Transverse colon (tissue), 4 donors: ENCODE measurements at regions not wholly inside any gene's neighbourhood (a gene's known extent, or its start where the extent isn't known, plus 50 kb on each side); places are given as distances from the start of the nearest gene placed in this dataset.

ENCODE experiments used
- DNase-seq: peaks from one replicate; pipeline ENCODE4 v3.0.0-alpha.2; 2019
- H3K27ac ChIP-seq, 4 donors: fragments of 200-600 bp; sonication (generic); 2 replicates each; pipeline ENCODE4 v1.5.1; 2016 to 2018; ENCODE audit warnings: inconsistent platforms in 4 of 4
- H3K27me3 ChIP-seq: fragments of 200-600 bp; sonication (generic); 2 replicates; pipeline ENCODE4 v1.5.1; 2017; ENCODE audit warnings: inconsistent platforms
- H3K36me3 ChIP-seq, 4 donors: fragments of 200-600 bp; sonication (generic); 2 replicates each; pipeline ENCODE4 v1.5.1; 2017 to 2019; ENCODE audit warnings: inconsistent platforms in 4 of 4
- H3K4me1 ChIP-seq, 4 donors: fragments of 200-600 bp; sonication (generic); 2 replicates each; pipeline ENCODE4 v1.5.1; 2017 to 2020; ENCODE audit warnings: inconsistent platforms in 4 of 4
- H3K4me3 ChIP-seq, 4 donors: fragments of 200-600 bp; sonication (generic); 1 replicate in 1 of 4; 2 replicates in 3 of 4; pipeline versions ENCODE4 v1.5.1 to v1.6.1; 2017 to 2019; ENCODE audit warnings: inconsistent platforms in 4 of 4
- H3K9me3 ChIP-seq, 2 donors: fragments of 200-600 bp; sonication (generic); 2 replicates each; pipeline ENCODE4 v1.5.1; 2017 to 2019; ENCODE audit warnings: inconsistent platforms in 2 of 2
- CTCF ChIP-seq, 5 experiments: fragments of 200-600 bp in 3 of 5; fragments of 450-650 bp in 2 of 5; sonication (generic) in 3 of 5; IDR thresholded peaks; 1 replicate in 2 of 5; 2 replicates in 3 of 5; pipeline ENCODE4 v1.5.1; 2016 to 2017; ENCODE audit warnings: antibody characterized with exemption in 5 of 5, inconsistent platforms in 3 of 5, mild to moderate bottlenecking in 2 of 5, moderate library complexity in 1 of 5
- EP300 ChIP-seq: sonication (generic); formaldehyde crosslinking; IDR thresholded peaks from one replicate; pipeline ENCODE4 v1.6.1; 2017; ENCODE audit warnings: antibody characterized with exemption, low read depth
- POLR2A ChIP-seq: fragments of 450-650 bp; IDR thresholded peaks from one replicate; pipeline ENCODE4 v1.6.1; 2016; ENCODE audit warnings: antibody characterized with exemption, mild to moderate bottlenecking, moderate library complexity
- POLR2AphosphoS5 ChIP-seq, 3 donors: sonication (generic); formaldehyde crosslinking; IDR thresholded peaks; one replicate each; pipeline ENCODE4 v1.6.1; 2016; ENCODE audit warnings: antibody characterized with exemption in 3 of 3
- WGBS, 2 donors: methylation state at CpG; one replicate each; pipeline ENCODE4 v1.1.5; 2018; ENCODE audit warnings: low coverage in 1 of 2; 5-methylcytosine and 5-hydroxymethylcytosine counted together
- in situ Hi-C, 4 donors: fragments of 200-750 bp; cut with MboI; loops; one replicate each; pipeline versions ENCODE4 v1.15.0 to v1.15.1; 2017; ENCODE audit warnings: low sequenced_read_pairs in 3 of 4, low pct_ligation_motif_present in 1 of 4, low pct_unique_long_range_greater_than_20kb in 1 of 4
- intact Hi-C: fragments of 100-400 bp; cut with DNase I; formaldehyde crosslinking; loops from one replicate; pipeline ENCODE4 v1.15.1; 2023; ENCODE audit warnings: low total_unique reads

GRCh38 chr11:119806064-119806915 is 77.3 kb upstream of the NECTIN1 start:
- H3K27me3 ChIP-seq: no peaks in the 10 kb centered on the region
- 79 to 100% methylated on average over 1 to 8 of the region's 8 CpGs for WGBS, 2 donors
- H3K27ac ChIP-seq: no peak overlapping the region
- intact Hi-C loops (no loop called here), in situ Hi-C loops (no loop called here)
- no peaks in the 10 kb centered on the region for H3K4me1 ChIP-seq
- H3K4me3 ChIP-seq: no peak overlapping the region
- DNase-seq: peak; percentile 39
- no peaks in the 10 kb centered on the region for H3K36me3 ChIP-seq
- TF ChIP-seq EP300 (no peak), CTCF (IDR thresholded peaks at IDR 0.05) (no peak), POLR2AphosphoS5 (IDR thresholded peaks at IDR 0.05) (no peak), POLR2A (no peak)
- no peaks in the 10 kb centered on the region for H3K9me3 ChIP-seq

GRCh38 chr11:119805663-119806062 is 76.7 kb upstream of the NECTIN1 start:
- in situ Hi-C loops: no loop called here
- Histone ChIP-seq H3K4me1 (no peaks in the 10 kb centered on the region), H3K36me3 (no peaks in the 10 kb centered on the region), H3K27me3 (no peaks in the 10 kb centered on the region), H3K9me3 (no peaks in the 10 kb centered on the region), H3K4me3 (no peak overlapping the region), H3K27ac (no peak overlapping the region)
- DNase-seq: no peak
- intact Hi-C loops: no loop called here
- WGBS, 2 donors: 86% methylated on average over 3 to 8 of the region's 8 CpGs
- TF ChIP-seq CTCF (IDR thresholded peaks at IDR 0.05): no peak
- TF ChIP-seq POLR2A: no peak

- Histone ChIP-seq H3K36me3 (no peaks in the 10 kb centered on the region), H3K4me3 (no peak overlapping the region), H3K27me3 (no peaks in the 10 kb centered on the region), H3K27ac (no peak overlapping the region), H3K4me1 (no peaks in the 10 kb centered on the region), H3K9me3 (no peaks in the 10 kb centered on the region)
- no peak for DNase-seq
- WGBS, 2 donors: 93% methylated on average over 5 of the region's 5 CpGs; no CpG with 5 or more reads in 1 of the 2 donors
- in situ Hi-C loops (no loop called here), intact Hi-C loops (no loop called here)
- TF ChIP-seq POLR2AphosphoS5 (IDR thresholded peaks at IDR 0.05) (no peak), POLR2A (no peak), CTCF (IDR thresholded peaks at IDR 0.05) (no peak), EP300 (no peak)
Observed at GRCh38 chr11:119804698-119805097, 75.7 kb upstream of the NECTIN1 start.

- intact Hi-C loops (no loop called here), in situ Hi-C loops (no loop called here)
- Histone ChIP-seq H3K27ac (no peak overlapping the region), H3K27me3 (no peaks in the 10 kb centered on the region), H3K9me3 (no peaks in the 10 kb centered on the region), H3K4me1 (no peaks in the 10 kb centered on the region), H3K36me3 (no peaks in the 10 kb centered on the region), H3K4me3 (no peak overlapping the region)
- 60 to 83% methylated on average over 1 to 6 of the region's 6 CpGs for WGBS, 2 donors
- TF ChIP-seq POLR2AphosphoS5 (IDR thresholded peaks at IDR 0.05) (no peak), CTCF (IDR thresholded peaks at IDR 0.05) (no peak), POLR2A (no peak), EP300 (no peak)
- no peak for DNase-seq
Observed at GRCh38 chr11:119803726-119804294, 74.8 kb upstream of the NECTIN1 start.
